ENCODE measurements at regions not wholly inside any gene's neighbourhood (a gene's known extent, or its start where the extent isn't known, plus 50 kb on each side); places are given as distances from the start of the nearest gene placed in this dataset.

- no peak overlapping the region for H3K4me3 Mint-ChIP-seq
- Histone ChIP-seq H3K4me1 (ENCODE audit: insufficient read depth, low read length) (no peaks in the 10 kb centered on the region), H3K36me3 (ENCODE audit: insufficient read depth, low read length) (no peaks in the 10 kb centered on the region), H3K4me3 (ENCODE audit: low read length) (no peak overlapping the region), H3K27me3 (ENCODE audit: control insufficient read depth in 1 of 2, insufficient read depth in 2 of 2, low read length in 2 of 2) (peaks cover 14 to 33% of the 10 kb centered on the region in 2 experiments), H3K9me3 (ENCODE audit: control insufficient read depth in 1 of 2, insufficient read depth in 1 of 2, low read length in 2 of 2) (peaks cover 0 to 6% of the 10 kb centered on the region in 2 experiments), H3K27ac (ENCODE audit: low read depth in 1 of 2, low read length in 2 of 2) (no peak overlapping the region)
- H3K27ac Mint-ChIP-seq = no peak overlapping the region
- peaks cover under 1% of the 10 kb centered on the region for H3K4me1 Mint-ChIP-seq (ENCODE audit: low read depth)
- peak in 2 of 14 experiments; percentile 16 to 34 for DNase-seq
- H3K36me3 Mint-ChIP-seq (ENCODE audit: low read depth) = no peaks in the 10 kb centered on the region
- H3K27me3 Mint-ChIP-seq = peaks cover 52% of the 10 kb centered on the region
- CTCF ChIA-PET = no interaction called here
- POLR2A ChIA-PET = no interaction called here
- no peak for ATAC-seq (ENCODE audit: poor library complexity)
- intact Hi-C loops (cut with DNase I, micrococcal nuclease) = no loop called here
- no peaks in the 10 kb centered on the region for H3K9me3 Mint-ChIP-seq
- TF ChIP-seq, protein P1, sequence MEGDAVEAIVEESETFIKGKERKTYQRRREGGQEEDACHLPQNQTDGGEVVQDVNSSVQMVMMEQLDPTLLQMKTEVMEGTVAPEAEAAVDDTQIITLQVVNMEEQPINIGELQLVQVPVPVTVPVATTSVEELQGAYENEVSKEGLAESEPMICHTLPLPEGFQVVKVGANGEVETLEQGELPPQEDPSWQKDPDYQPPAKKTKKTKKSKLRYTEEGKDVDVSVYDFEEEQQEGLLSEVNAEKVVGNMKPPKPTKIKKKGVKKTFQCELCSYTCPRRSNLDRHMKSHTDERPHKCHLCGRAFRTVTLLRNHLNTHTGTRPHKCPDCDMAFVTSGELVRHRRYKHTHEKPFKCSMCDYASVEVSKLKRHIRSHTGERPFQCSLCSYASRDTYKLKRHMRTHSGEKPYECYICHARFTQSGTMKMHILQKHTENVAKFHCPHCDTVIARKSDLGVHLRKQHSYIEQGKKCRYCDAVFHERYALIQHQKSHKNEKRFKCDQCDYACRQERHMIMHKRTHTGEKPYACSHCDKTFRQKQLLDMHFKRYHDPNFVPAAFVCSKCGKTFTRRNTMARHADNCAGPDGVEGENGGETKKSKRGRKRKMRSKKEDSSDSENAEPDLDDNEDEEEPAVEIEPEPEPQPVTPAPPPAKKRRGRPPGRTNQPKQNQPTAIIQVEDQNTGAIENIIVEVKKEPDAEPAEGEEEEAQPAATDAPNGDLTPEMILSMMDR (IDR thresholded peaks at IDR 0.05) = no peak
Observed at GRCh38 chr21:38979271-38980121, 173.8 kb downstream of the ETS2 start.

DNA sequence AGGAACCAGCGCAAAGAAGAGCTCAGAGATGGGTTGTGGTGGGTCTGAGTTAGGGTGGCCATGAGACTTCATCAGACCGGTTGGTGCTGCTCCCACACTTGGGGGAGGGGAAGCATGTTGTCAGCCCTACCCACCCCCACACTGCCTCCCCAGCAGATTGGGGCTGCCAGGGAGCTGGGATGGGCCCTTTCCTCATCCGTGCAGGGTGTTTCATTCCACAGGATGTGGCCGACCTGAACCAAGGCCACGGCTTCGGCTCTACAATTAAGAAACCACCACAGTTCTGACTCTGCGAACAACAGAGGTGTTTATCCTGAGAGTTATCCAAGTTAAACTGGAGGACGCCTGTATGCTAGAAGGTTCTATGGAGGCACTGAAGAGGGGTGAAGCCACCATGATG is 171.2 kb downstream of the ETS2 start:
- intact Hi-C loops (cut with DNase I, micrococcal nuclease) = no loop called here
- H3K9me3 ChIP-seq (ENCODE audit: control insufficient read depth in 1 of 2, insufficient read depth in 1 of 2, low read length in 2 of 2) = no peaks in the 10 kb centered on the region
- no peak overlapping the region for H3K4me3 Mint-ChIP-seq
- DNase-seq (no peak), ATAC-seq (ENCODE audit: poor library complexity) (no peak)
- no peaks in the 10 kb centered on the region for H3K4me1 Mint-ChIP-seq (ENCODE audit: low read depth)
- CTCF ChIA-PET = no interaction called here
- no peaks in the 10 kb centered on the region for H3K36me3 Mint-ChIP-seq (ENCODE audit: low read depth)
- H3K27me3 ChIP-seq (ENCODE audit: control insufficient read depth in 1 of 2, insufficient read depth in 2 of 2, low read length in 2 of 2) = peaks cover 10 to 20% of the 10 kb centered on the region in 2 experiments
- H3K9me3 Mint-ChIP-seq = no peaks in the 10 kb centered on the region
- H3K36me3 ChIP-seq (ENCODE audit: insufficient read depth, low read length) = no peaks in the 10 kb centered on the region
- H3K27ac ChIP-seq (ENCODE audit: low read depth in 1 of 2, low read length in 2 of 2) = no peak overlapping the region
- H3K4me1 ChIP-seq (ENCODE audit: insufficient read depth, low read length) = no peaks in the 10 kb centered on the region
- POLR2A ChIA-PET = no interaction called here
- H3K27me3 Mint-ChIP-seq = peaks cover 30% of the 10 kb centered on the region
- H3K4me3 ChIP-seq (ENCODE audit: low read length) = no peak overlapping the region
- TF ChIP-seq, protein P1 (IDR thresholded peaks at IDR 0.05) = no peak
- no peak overlapping the region for H3K27ac Mint-ChIP-seq

- H3K4me1 ChIP-seq (ENCODE audit: insufficient read depth, low read length) = no peaks in the 10 kb centered on the region
- H3K27me3 ChIP-seq (ENCODE audit: control insufficient read depth in 1 of 2, insufficient read depth in 2 of 2, low read length in 2 of 2) = peaks cover 2 to 8% of the 10 kb centered on the region in 2 experiments
- ChIA-PET CTCF (no interaction called here), POLR2A (interaction anchor here (0.7 kb wide), 1 partner anchor 30 kb away, joined by 3 read pairs; no protein-coding TSS in a partner anchor)
- H3K36me3 ChIP-seq (ENCODE audit: insufficient read depth, low read length) = no peaks in the 10 kb centered on the region
- no peak overlapping the region for H3K4me3 ChIP-seq (ENCODE audit: low read length)
- DNase-seq (no peak), ATAC-seq (ENCODE audit: poor library complexity) (no peak)
- Mint-ChIP-seq H3K9me3 (no peaks in the 10 kb centered on the region), H3K4me3 (no peak overlapping the region), H3K36me3 (ENCODE audit: low read depth) (no peaks in the 10 kb centered on the region), H3K27me3 (peaks cover 6% of the 10 kb centered on the region), H3K27ac (no peak overlapping the region), H3K4me1 (ENCODE audit: low read depth) (no peaks in the 10 kb centered on the region)
- H3K27ac ChIP-seq (ENCODE audit: low read depth in 1 of 2, low read length in 2 of 2) = no peak overlapping the region
- intact Hi-C loops (cut with DNase I, micrococcal nuclease) = no loop called here
- H3K9me3 ChIP-seq (ENCODE audit: control insufficient read depth in 1 of 2, insufficient read depth in 1 of 2, low read length in 2 of 2) = no peaks in the 10 kb centered on the region
- TF ChIP-seq, protein P1 (IDR thresholded peaks at IDR 0.05) = no peak
Observed at GRCh38 chr21:38973552-38973951, 167.8 kb downstream of the ETS2 start.

All from CD4-positive, alpha-beta T cell (primary cell).